GM12875 (cell line): ENCODE measurements at regions not wholly inside any gene's neighbourhood (a gene's known extent, or its start where the extent isn't known, plus 50 kb on each side); places are given as distances from the start of the nearest gene placed in this dataset.

Experiments
- H3K4me3 ChIP-seq: one replicate; pipeline ENCODE4 v1.5.1; 2011; ENCODE audit warnings: low read depth, low read length, control low read depth
- CTCF ChIP-seq: IDR thresholded peaks from 2 replicates; pipeline ENCODE4 v1.5.1; 2011; ENCODE audit warnings: low read depth, mild to moderate bottlenecking, control low read depth, inconsistent platforms, low read length, moderate library complexity, borderline replicate concordance; ENCODE audit not compliant: insufficient read depth

- H3K4me3 ChIP-seq, result no peak overlapping the region
- no peak for TF ChIP-seq CTCF
Measured at GRCh38 chr4:145388043-145388442, 93.6 kb upstream of the SMAD1 start.

- TF ChIP-seq CTCF, result no peak
- no peak overlapping the region for H3K4me3 ChIP-seq
Measured at GRCh38 chr4:145387079-145387478, 94.6 kb upstream of the SMAD1 start.

- TF ChIP-seq CTCF, result no peak
- H3K4me3 ChIP-seq, result no peak overlapping the region
Measured at GRCh38 chr4:145381163-145381562, 100.5 kb upstream of the SMAD1 start.

GRCh38 chr4:145380123-145380522 lies 101.5 kb upstream of the SMAD1 start:
- no peak for TF ChIP-seq CTCF
- H3K4me3 ChIP-seq, result no peak overlapping the region

- TF ChIP-seq CTCF, result no peak
- H3K4me3 ChIP-seq, result no peak overlapping the region
Measured at GRCh38 chr4:145375416-145375815, 106.2 kb upstream of the SMAD1 start.

- H3K4me3 ChIP-seq, result no peak overlapping the region
- TF ChIP-seq CTCF, result no peak
Measured at GRCh38 chr4:145352438-145353145, 129.1 kb upstream of the SMAD1 start.

- H3K4me3 ChIP-seq, result no peak overlapping the region
- no peak for TF ChIP-seq CTCF
Measured at GRCh38 chr4:145351922-145352321, 129.7 kb upstream of the SMAD1 start.
